ENCODE measurements at regions not wholly inside any gene's neighbourhood (a gene's known extent, or its start where the extent isn't known, plus 50 kb on each side); places are given as distances from the start of the nearest gene placed in this dataset.

DNA sequence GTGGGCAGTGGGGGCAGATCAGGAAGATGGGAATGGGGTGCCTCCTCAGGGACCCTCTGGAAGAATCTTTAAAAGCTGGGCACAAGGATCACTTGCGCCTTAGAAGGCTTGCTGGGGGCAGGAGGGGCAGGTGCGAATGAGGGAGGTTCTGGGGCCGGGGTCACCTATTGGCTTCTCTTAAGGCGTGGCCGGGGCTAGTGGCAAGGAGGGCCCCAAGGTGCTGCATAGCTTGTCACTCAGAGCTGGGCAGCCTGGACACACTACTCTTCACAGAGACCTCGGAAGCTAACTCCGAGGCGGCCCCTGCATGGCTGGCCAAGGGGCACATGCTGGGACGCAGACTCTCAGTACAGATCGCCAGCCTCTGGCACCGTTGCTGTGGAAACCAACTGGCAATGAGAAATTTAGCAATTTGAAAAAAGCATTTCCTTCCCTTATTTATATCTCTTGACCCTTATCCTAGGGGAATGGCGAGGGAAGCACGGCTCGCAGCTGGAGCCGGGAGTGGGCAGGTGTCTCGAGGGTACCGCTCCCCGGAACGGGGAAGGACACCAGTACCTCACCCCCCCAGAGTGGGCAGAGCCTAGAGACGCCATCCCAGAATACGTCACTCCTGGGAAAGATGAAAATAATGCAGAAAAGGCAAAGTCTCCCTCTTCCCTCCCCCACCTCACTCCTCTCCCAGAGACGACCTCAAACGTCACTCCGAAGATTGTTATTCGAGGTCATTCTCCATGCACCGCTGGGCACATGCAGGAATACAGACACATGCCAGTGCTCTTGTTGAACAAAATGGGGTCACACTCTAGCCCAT is 188.1 kb downstream of the CTTN start:
- Mint-ChIP-seq H3K4me3 (no peak overlapping the region), H3K4me1 (peaks cover 15% of the 10 kb centered on the region), H3K27ac (no peak overlapping the region), H3K27me3 (peaks cover 12% of the 10 kb centered on the region), H3K36me3 (ENCODE audit: low read depth) (no peaks in the 10 kb centered on the region), H3K9me3 (ENCODE audit: low read depth) (no peaks in the 10 kb centered on the region)
- intact Hi-C loops (cut with DNase I, micrococcal nuclease), result no loop called here
- POLR2A ChIA-PET, result no interaction called here
- DNase-seq, result no peak
- CTCF ChIA-PET, result interaction anchor here (1.0 kb wide), 1 partner anchor 49 kb away, joined by 3 read pairs; no protein-coding TSS in a partner anchor
- ATAC-seq, result no peak

DNA sequence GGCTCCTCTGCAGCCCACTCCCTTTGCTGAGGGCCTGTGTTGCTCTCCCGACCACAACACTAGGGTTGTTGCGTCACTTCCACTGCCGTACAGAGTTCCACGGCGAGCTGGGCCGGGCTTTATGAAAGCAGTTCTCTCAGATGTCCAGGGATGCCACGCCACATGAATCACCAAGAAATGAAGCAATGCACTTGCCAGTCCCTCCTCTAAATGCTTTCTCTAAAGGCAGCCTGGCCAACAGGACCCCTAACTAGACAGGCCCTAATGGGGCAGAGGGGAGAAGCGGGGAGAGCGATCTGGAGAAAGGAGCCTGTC is 188.7 kb downstream of the CTTN start:
- CTCF ChIA-PET, result interaction anchor here (1.0 kb wide), 1 partner anchor 50 kb away, joined by 3 read pairs; no protein-coding TSS in a partner anchor
- Mint-ChIP-seq H3K36me3 (ENCODE audit: low read depth) (no peaks in the 10 kb centered on the region), H3K4me3 (no peak overlapping the region), H3K27ac (no peak overlapping the region), H3K9me3 (ENCODE audit: low read depth) (no peaks in the 10 kb centered on the region), H3K4me1 (peaks cover 15% of the 10 kb centered on the region), H3K27me3 (peaks cover 12% of the 10 kb centered on the region)
- intact Hi-C loops (cut with DNase I, micrococcal nuclease), result no loop called here
- POLR2A ChIA-PET, result no interaction called here
- ATAC-seq, result no peak
- no peak for DNase-seq

DNA sequence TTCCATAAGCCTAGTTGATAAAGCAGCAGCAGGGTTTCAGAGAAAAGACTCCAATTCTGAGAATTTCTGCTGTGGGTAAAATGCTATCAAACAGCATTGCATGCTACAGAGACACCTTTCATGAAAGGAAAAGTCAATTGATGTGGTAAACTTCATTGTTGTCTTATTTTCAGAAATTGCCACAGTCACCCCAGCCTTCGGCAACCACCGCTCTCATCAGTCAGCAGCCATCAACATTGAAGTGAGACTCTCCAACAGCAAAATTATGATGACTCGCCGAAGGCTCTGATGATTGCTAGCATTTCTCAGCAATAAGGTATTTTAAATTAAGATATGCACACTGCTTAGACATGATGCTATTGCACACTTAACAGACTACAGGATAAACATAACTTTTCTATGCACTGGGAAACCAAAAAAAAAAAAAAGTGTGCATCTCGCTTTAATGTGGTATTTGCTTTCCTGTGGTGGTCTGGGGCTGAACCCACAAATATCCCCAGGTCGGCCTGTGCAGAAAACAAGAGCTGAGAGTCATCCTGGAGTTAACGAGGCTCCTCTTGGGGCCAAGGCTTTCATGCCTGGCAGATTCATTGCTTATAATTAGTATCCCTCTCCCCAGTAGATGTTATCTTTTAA is 192.1 kb downstream of the CTTN start:
- CTCF ChIA-PET, result no interaction called here

DNA sequence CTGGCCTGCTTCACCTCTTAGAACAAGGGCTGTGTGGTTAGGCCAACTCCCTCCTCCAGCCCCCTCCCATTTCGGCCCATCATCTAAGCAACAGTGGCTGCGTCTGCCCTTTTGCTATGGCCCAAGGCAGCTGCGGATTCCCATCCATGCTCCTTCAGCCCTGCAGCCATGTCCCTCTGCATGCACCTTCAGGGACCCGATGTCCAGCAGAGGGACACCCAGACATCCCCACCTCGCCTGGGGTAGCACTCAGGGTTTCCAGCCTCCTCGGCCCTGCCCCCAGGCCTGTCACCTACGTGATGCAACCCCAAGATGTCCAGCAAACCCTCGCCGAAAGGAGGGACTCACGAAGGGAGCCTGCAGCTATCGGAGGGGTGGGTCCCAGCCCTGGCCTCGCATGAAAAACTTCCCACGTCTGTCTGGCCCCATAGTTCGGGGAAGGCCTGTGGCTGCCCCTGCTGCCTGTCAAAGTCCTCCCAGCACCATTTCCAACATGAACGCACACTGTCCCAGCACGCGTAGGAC is 194.4 kb downstream of the CTTN start:
- ChIA-PET CTCF (no interaction called here), POLR2A (no interaction called here)
- peaks cover 12% of the 10 kb centered on the region for H3K27me3 Mint-ChIP-seq

More for the DNA sequence above, 192.1 kb downstream of the CTTN start:
- no peak for DNase-seq
- Mint-ChIP-seq H3K9me3 (ENCODE audit: low read depth) (no peaks in the 10 kb centered on the region), H3K27ac (no peak overlapping the region), H3K4me3 (no peak overlapping the region), H3K27me3 (peaks cover 10% of the 10 kb centered on the region), H3K4me1 (peaks cover 15% of the 10 kb centered on the region), H3K36me3 (ENCODE audit: low read depth) (no peaks in the 10 kb centered on the region)
- ATAC-seq, result no peak
- intact Hi-C loops (cut with DNase I, micrococcal nuclease), result no loop called here
- POLR2A ChIA-PET, result interaction anchor here (0.6 kb wide), 1 partner anchor 110 kb away, joined by 4 read pairs; no protein-coding TSS in a partner anchor

DNA sequence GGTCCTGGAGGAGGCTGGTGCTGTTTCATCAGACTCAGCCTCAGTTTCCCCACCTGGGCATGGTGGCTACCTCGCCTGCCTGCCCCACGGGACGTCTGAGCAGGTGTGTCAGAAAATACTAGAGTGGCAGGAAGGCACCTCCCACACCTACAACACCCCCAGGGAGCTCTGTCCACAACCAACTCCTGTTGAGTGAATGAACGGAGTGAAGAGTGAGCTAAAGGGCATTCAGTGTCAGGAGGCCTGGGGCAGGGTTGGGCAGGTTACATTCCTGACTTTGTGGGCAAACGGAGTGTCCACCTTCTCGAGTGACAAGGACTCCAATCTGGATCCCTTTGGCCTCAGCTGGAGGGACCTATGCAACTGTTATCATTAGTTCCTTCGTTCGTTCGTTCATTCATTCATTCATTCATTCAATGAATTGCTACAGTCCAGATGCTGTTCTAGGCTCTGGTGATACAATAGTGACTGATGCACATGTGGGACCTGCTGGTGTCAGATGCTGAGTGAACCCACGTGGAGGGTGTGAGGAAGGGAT is 195.2 kb downstream of the CTTN start:
- ATAC-seq (no peak), DNase-seq (no peak)
- Mint-ChIP-seq H3K4me3 (no peak overlapping the region), H3K9me3 (ENCODE audit: low read depth) (no peaks in the 10 kb centered on the region), H3K27me3 (peaks cover 11% of the 10 kb centered on the region), H3K36me3 (ENCODE audit: low read depth) (no peaks in the 10 kb centered on the region), H3K4me1 (peaks cover 15% of the 10 kb centered on the region), H3K27ac (no peak overlapping the region)
- POLR2A ChIA-PET, result no interaction called here
- intact Hi-C loops (cut with DNase I, micrococcal nuclease), result no loop called here
- CTCF ChIA-PET, result no interaction called here

More for the DNA sequence above, 194.4 kb downstream of the CTTN start:
- H3K4me1 Mint-ChIP-seq, result peaks cover 15% of the 10 kb centered on the region
- no peak overlapping the region for H3K27ac Mint-ChIP-seq
- H3K4me3 Mint-ChIP-seq, result no peak overlapping the region
- DNase-seq (no peak), ATAC-seq (no peak)
- no peaks in the 10 kb centered on the region for H3K36me3 Mint-ChIP-seq (ENCODE audit: low read depth)
- no peaks in the 10 kb centered on the region for H3K9me3 Mint-ChIP-seq (ENCODE audit: low read depth)
- intact Hi-C loops (cut with DNase I, micrococcal nuclease), result no loop called here

DNA sequence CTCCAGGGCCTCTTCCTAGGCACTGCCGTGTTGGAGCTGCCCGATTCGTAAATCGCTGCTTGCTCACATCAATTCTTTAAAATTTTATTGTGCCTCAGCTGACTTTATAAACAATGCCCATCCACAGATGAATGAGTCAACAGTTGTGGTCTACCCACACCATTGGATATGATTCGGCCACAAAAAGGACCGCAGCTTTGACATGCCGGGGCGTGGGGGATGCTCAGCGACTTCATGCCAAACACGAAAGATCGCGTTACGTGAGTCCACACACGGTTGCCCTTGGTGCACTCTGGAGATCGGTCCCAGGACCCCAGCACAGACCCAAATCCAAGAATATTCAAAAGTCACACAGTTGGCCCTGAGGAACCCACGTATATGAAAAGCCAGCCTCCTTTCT is 195.7 kb downstream of the CTTN start:
- intact Hi-C loops (cut with DNase I, micrococcal nuclease), result no loop called here
- no peaks in the 10 kb centered on the region for H3K9me3 Mint-ChIP-seq (ENCODE audit: low read depth)
- DNase-seq (no peak), ATAC-seq (no peak)
- no peak overlapping the region for H3K4me3 Mint-ChIP-seq
- H3K27me3 Mint-ChIP-seq, result peaks cover 11% of the 10 kb centered on the region
- ChIA-PET CTCF (no interaction called here), POLR2A (interaction anchor here (0.6 kb wide), 1 partner anchor 332 kb away, joined by 3 read pairs; no protein-coding TSS in a partner anchor)
- no peak overlapping the region for H3K27ac Mint-ChIP-seq
- peaks cover 15% of the 10 kb centered on the region for H3K4me1 Mint-ChIP-seq
- H3K36me3 Mint-ChIP-seq (ENCODE audit: low read depth), result no peaks in the 10 kb centered on the region

DNA sequence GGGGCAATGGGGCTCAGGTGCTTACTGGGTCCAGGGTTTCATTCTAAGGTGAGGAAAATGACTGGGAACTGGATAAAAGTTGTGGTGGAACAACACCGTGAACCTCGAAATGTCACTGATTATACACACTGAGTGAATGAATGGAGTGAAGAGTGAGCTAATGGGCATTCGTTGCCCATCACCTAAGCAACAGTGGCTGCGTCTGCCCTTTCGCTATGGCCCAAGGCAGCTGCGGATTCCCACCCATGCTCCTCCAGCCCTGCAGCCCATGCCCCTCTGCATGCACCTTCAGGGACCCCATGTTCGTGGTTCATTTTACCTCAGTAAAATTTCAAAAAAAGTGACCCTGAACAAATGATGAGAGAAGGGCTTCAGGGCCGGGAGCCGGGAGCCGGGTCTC is 196.3 kb downstream of the CTTN start:
- peaks cover 13% of the 10 kb centered on the region for H3K4me1 Mint-ChIP-seq
- no peak for ATAC-seq
- no peaks in the 10 kb centered on the region for H3K9me3 Mint-ChIP-seq (ENCODE audit: low read depth)
- ChIA-PET POLR2A (interaction anchor here (0.6 kb wide), 1 partner anchor 332 kb away, joined by 3 read pairs; no protein-coding TSS in a partner anchor), CTCF (no interaction called here)
- no peaks in the 10 kb centered on the region for H3K36me3 Mint-ChIP-seq (ENCODE audit: low read depth)
- H3K27ac Mint-ChIP-seq, result no peak overlapping the region
- intact Hi-C loops (cut with DNase I, micrococcal nuclease), result no loop called here
- DNase-seq, result no peak
- peaks cover 9% of the 10 kb centered on the region for H3K27me3 Mint-ChIP-seq
- no peak overlapping the region for H3K4me3 Mint-ChIP-seq

DNA sequence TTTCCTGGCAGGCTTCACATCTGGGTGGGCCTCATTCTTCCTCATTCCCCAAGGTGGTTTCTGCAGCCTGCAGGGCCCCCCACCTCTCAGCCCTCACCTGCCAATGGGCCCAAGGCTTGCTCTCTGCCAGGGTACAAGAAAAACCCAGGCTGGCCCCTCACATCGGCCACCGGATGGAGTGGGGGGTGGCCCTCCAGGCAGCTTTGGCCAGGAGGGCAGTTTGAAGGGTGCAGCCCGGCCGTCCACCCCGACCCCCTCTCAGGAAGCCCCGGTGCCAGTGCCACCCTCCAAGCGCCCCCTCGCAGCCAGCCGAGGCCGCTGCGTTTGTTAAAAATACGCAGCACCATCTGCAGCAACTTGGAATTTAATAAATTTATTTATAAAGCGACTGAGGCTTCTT is 196.7 kb downstream of the CTTN start:
- Mint-ChIP-seq H3K27ac (no peak overlapping the region), H3K36me3 (ENCODE audit: low read depth) (no peaks in the 10 kb centered on the region), H3K4me3 (no peak overlapping the region), H3K4me1 (peaks cover 9% of the 10 kb centered on the region), H3K27me3 (peaks cover 8% of the 10 kb centered on the region), H3K9me3 (ENCODE audit: low read depth) (no peaks in the 10 kb centered on the region)
- CTCF ChIA-PET, result no interaction called here
- intact Hi-C loops (cut with DNase I, micrococcal nuclease), result no loop called here
- POLR2A ChIA-PET, result interaction anchor here (0.6 kb wide), 1 partner anchor 331 kb away, joined by 3 read pairs; no protein-coding TSS in a partner anchor
- ATAC-seq (no peak), DNase-seq (no peak)

DNA sequence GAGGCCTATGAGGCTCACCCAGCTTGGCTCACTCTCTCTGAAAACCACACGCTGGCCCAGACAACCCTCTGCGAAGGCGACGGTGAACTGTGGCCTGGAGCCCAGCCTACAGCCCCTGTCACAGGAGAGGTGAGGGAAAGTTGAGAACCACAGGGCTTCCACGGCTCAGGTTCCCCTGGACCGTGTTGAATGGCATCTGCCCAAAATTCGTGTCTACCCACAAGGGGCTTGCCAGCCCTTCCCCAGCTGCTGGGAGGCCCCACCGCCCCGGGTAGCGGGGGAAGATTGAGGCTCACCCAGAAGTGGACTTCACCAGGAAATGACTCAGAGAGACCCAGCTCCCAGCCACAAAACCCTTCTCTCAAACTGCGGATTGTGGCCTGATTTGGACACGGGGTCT is 197.1 kb downstream of the CTTN start:
- no peaks in the 10 kb centered on the region for H3K9me3 Mint-ChIP-seq (ENCODE audit: low read depth)
- peaks cover 4% of the 10 kb centered on the region for H3K4me1 Mint-ChIP-seq
- ChIA-PET CTCF (no interaction called here), POLR2A (no interaction called here)
- no peak overlapping the region for H3K27ac Mint-ChIP-seq
- H3K4me3 Mint-ChIP-seq, result no peak overlapping the region
- ATAC-seq (no peak), DNase-seq (no peak)
- peaks cover 8% of the 10 kb centered on the region for H3K27me3 Mint-ChIP-seq
- intact Hi-C loops (cut with DNase I, micrococcal nuclease), result no loop called here
- H3K36me3 Mint-ChIP-seq (ENCODE audit: low read depth), result no peaks in the 10 kb centered on the region

DNA sequence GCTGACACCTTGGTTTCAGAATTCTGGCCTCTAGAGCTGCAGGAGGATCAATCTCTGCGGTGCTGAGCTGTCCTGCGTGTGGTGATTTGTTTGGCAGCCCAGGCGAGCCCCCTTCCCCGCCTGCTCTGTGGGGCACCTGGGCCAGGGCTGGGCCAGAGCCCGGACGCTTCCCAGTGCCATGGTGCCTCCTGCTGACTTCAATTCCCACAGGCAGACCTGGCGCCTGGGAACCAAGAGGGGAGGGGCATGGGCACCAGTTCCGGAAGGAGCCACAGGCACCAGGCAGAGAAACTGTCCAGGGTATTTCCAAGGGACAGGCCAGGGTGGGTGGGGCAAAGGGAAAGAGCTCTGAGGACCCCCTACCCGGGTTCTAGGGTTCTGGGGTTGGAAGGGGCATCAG is 197.8 kb downstream of the CTTN start:
- DNase-seq (no peak), ATAC-seq (no peak)
- POLR2A ChIA-PET, result no interaction called here
- H3K4me1 Mint-ChIP-seq, result no peaks in the 10 kb centered on the region
- H3K4me3 Mint-ChIP-seq, result no peak overlapping the region
- H3K36me3 Mint-ChIP-seq (ENCODE audit: low read depth), result no peaks in the 10 kb centered on the region
- CTCF ChIA-PET, result no interaction called here
- no peaks in the 10 kb centered on the region for H3K9me3 Mint-ChIP-seq (ENCODE audit: low read depth)
- no peak overlapping the region for H3K27ac Mint-ChIP-seq
- intact Hi-C loops (cut with DNase I, micrococcal nuclease), result no loop called here
- peaks cover 5% of the 10 kb centered on the region for H3K27me3 Mint-ChIP-seq

DNA sequence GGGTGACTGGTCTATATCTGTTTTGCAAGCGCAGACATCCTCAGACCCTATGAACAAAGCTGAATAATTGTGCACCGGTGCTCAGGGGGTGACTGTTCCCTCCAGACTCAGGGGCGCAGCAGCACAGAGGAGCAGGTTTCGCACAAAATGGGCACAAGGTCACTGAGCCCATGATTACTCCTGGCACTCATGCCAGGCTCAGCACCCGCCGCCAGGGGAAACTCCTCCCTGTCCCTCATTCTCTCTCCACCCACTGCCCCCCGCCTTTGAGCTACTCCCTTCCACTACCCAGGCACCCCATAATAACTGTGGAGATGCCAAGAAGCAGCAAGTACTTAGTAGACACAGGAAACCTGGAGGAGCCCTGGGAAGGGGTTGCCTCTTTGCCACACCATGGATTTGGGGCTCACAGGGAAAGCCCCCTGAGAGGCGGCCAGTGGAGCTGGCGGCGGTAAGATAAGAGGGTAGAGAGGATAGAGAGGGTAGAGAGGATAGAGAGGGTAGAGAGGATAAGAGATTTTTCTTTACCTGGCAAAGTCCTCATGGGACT is 198.8 kb downstream of the CTTN start:
- ChIA-PET POLR2A (no interaction called here), CTCF (interaction anchor here (0.6 kb wide), 1 partner anchor 647 kb away, joined by 3 read pairs; no protein-coding TSS in a partner anchor)
- H3K27ac Mint-ChIP-seq, result no peak overlapping the region
- no peaks in the 10 kb centered on the region for H3K4me1 Mint-ChIP-seq
- intact Hi-C loops (cut with DNase I, micrococcal nuclease), result no loop called here
- H3K9me3 Mint-ChIP-seq (ENCODE audit: low read depth), result no peaks in the 10 kb centered on the region
- no peak for ATAC-seq
- peaks cover 5% of the 10 kb centered on the region for H3K27me3 Mint-ChIP-seq
- H3K4me3 Mint-ChIP-seq, result no peak overlapping the region
- H3K36me3 Mint-ChIP-seq (ENCODE audit: low read depth), result no peaks in the 10 kb centered on the region
- DNase-seq, result no peak

Measured in activated CD4-positive, alpha-beta T cell treated with anti-CD3 and anti-CD28 coated beads for 36 hours (primary cell).